GM23338 (cell line): ENCODE measurements at regions not wholly inside any gene's neighbourhood (a gene's known extent, or its start where the extent isn't known, plus 50 kb on each side); places are given as distances from the start of the nearest gene placed in this dataset.

Source experiments
- ATAC-seq: fragments of 200-7000 bp; cut with Tn5 transposase; 3 replicates; pipeline ENCODE4 v1.9.1; 2020
- DNase-seq: peaks from one replicate; pipeline ENCODE4 v3.0.0-alpha.2; 2015; ENCODE audit warnings: low spot score
- H2AFZ ChIP-seq: fragments of 200-600 bp; sonication (generic); 2 replicates; pipeline ENCODE4 v1.8.0; 2016; ENCODE audit warnings: antibody characterized with exemption, mild to moderate bottlenecking, moderate library complexity
- H3F3A ChIP-seq: fragments of 200-600 bp; sonication (generic); replicated peaks from 2 replicates; pipeline ENCODE4 v1.8.0; 2017; ENCODE audit warnings: antibody characterized with exemption, mixed run types, low read depth
- H3K27ac ChIP-seq: fragments of 200-600 bp; sonication (generic); 2 replicates; pipeline ENCODE4 v1.6.1; 2016; ENCODE audit warnings: low read depth
- H3K27me3 ChIP-seq: fragments of 200-600 bp; sonication (generic); 2 replicates; pipeline ENCODE4 v1.8.0; 2016; ENCODE audit warnings: mild to moderate bottlenecking, mixed run types, moderate library complexity; ENCODE audit not compliant: insufficient read depth
- H3K36me3 ChIP-seq: fragments of 200-600 bp; sonication (generic); 2 replicates; pipeline ENCODE4 v1.8.0; 2016; ENCODE audit warnings: mild to moderate bottlenecking; ENCODE audit not compliant: insufficient read depth
- H3K4me1 ChIP-seq: fragments of 200-600 bp; sonication (generic); 2 replicates; pipeline ENCODE4 v1.8.0; 2016; ENCODE audit warnings: mild to moderate bottlenecking, moderate library complexity; ENCODE audit not compliant: insufficient read depth
- H3K4me2 ChIP-seq: fragments of 200-600 bp; sonication (generic); 2 replicates; pipeline ENCODE4 v1.7.1; 2017; ENCODE audit warnings: mixed run types
- H3K4me3 ChIP-seq: fragments of 200-600 bp; sonication (generic); 2 replicates; pipeline ENCODE4 v1.6.1; 2016; ENCODE audit warnings: mixed run types
- H3K79me2 ChIP-seq: fragments of 200-600 bp; sonication (generic); replicated peaks from 2 replicates; pipeline ENCODE4 v1.8.0; 2017; ENCODE audit warnings: mild to moderate bottlenecking; ENCODE audit not compliant: insufficient read depth
- H3K9me2 ChIP-seq: fragments of 200-600 bp; sonication (generic); 2 replicates; pipeline ENCODE4 v1.8.0; 2017; ENCODE audit not compliant: insufficient read depth
- H4K20me1 ChIP-seq: fragments of 200-600 bp; sonication (generic); replicated peaks from 2 replicates; pipeline ENCODE4 v1.8.0; 2017; ENCODE audit warnings: mild to moderate bottlenecking; ENCODE audit not compliant: insufficient read depth
- H3K27ac Mint-ChIP-seq: 2 replicates; pipeline ENCODE4 v1.8.0; 2020; ENCODE audit warnings: inconsistent platforms, mild to moderate bottlenecking, moderate library complexity, mixed read lengths
- H3K27me3 Mint-ChIP-seq: 3 replicates; pipeline ENCODE4 v1.8.0; 2022; ENCODE audit warnings: low read depth, mild to moderate bottlenecking, moderate library complexity, mixed read lengths, inconsistent platforms; ENCODE audit not compliant: insufficient read depth, poor library complexity
- H3K36me3 Mint-ChIP-seq: 3 replicates; pipeline ENCODE4 v1.8.0; 2021; ENCODE audit warnings: low read depth, mild to moderate bottlenecking, inconsistent platforms, moderate library complexity, mixed read lengths
- H3K4me1 Mint-ChIP-seq: 3 replicates; pipeline ENCODE4 v1.8.0; 2020; ENCODE audit warnings: mild to moderate bottlenecking, inconsistent platforms, mixed read lengths
- H3K4me3 Mint-ChIP-seq: 3 replicates; pipeline ENCODE4 v1.8.0; 2021; ENCODE audit warnings: moderate library complexity, mild to moderate bottlenecking, inconsistent platforms, mixed read lengths
- H3K9me3 Mint-ChIP-seq: 3 replicates; pipeline ENCODE4 v1.8.0; 2020; ENCODE audit warnings: moderate library complexity, mild to moderate bottlenecking, inconsistent platforms, mixed read lengths
- CREB1 ChIP-seq: fragments of 250-450 bp; sonication (Bioruptor Pico); IDR thresholded peaks from 2 replicates; pipeline ENCODE4 v1.5.0; 2020; ENCODE audit warnings: low read depth, mild to moderate bottlenecking, moderate library complexity
- EZH2 ChIP-seq: fragments of 200-600 bp; sonication (generic); IDR thresholded peaks from one replicate; pipeline ENCODE4 v1.8.0; 2017; ENCODE audit warnings: antibody characterized with exemption, mild to moderate bottlenecking, low read depth; ENCODE audit not compliant: unreplicated experiment
- EZH2phosphoT487 ChIP-seq: fragments of 200-600 bp; sonication (generic); IDR thresholded peaks from one replicate; pipeline ENCODE4 v1.8.1; 2018; ENCODE audit warnings: antibody characterized with exemption; ENCODE audit not compliant: unreplicated experiment
- NANOG ChIP-seq: IDR thresholded peaks from 2 replicates; pipeline ENCODE4 v1.6.1; 2016; ENCODE audit warnings: antibody characterized with exemption, borderline replicate concordance
- POLR2AphosphoS5 ChIP-seq: IDR thresholded peaks from 2 replicates; pipeline ENCODE4 v1.6.1; 2016; ENCODE audit warnings: antibody characterized with exemption, low read depth
- STAT1 ChIP-seq: IDR thresholded peaks from one replicate; pipeline ENCODE4 v1.6.1; 2016; ENCODE audit warnings: antibody characterized with exemption; ENCODE audit not compliant: unreplicated experiment
- ZNF331 ChIP-seq: fragments of 250-450 bp; sonication (Bioruptor Pico); IDR thresholded peaks from 2 replicates; pipeline ENCODE4 v1.5.0; 2020; ENCODE audit warnings: low read depth, mild to moderate bottlenecking, moderate library complexity
- TF ChIP-seq, protein P1 (sequence below), 2 experiments: fragments of 200-600 bp in 1 of 2; sonication (generic) in 1 of 2; conservative IDR thresholded peaks; 2 replicates each; pipeline versions ENCODE4 v1.5.1 to v1.6.1; 2016 to 2017; ENCODE audit warnings: antibody characterized with exemption in 2 of 2, low read depth in 2 of 2, mild to moderate bottlenecking in 2 of 2, moderate library complexity in 1 of 2
- TF ChIP-seq, protein P2 (sequence below): fragments of 250-450 bp; sonication (Bioruptor Pico); IDR thresholded peaks from 2 replicates; pipeline ENCODE4 v1.5.0; 2020; ENCODE audit warnings: mild to moderate bottlenecking, moderate library complexity
- TF ChIP-seq, protein P3 (sequence below): IDR thresholded peaks from 2 replicates; pipeline ENCODE4 v1.6.1; 2016; ENCODE audit warnings: antibody characterized with exemption

DNA sequence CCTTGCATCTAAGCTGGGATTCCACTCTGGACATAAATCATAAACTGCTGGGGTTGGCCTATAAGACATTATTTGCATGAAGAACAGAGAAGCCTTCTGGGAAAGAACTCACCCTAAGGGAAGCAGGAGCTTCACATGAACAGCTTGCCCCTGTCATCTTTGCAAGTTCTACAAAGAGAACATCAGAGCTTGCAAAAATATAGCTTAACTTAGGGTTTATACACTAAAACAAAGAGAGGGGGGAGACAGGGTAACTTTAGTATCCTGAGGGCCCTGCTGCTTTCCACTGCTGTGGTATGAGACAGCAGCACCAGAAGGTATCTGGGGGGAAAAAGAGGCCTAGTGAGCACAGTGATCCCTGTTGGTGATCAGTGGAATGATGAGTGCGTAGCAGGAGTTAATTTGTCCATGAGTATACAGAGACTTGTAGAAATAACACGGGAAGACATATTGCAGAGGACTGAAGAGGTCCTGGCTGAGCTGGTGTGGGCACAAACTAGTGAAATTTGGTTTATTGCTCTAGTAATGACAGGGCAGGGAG lies 116.1 kb upstream of the TSC22D1 start:
- H3K27me3 Mint-ChIP-seq = no peaks in the 10 kb centered on the region
- Histone ChIP-seq H3F3A (no peaks in the 10 kb centered on the region), H3K79me2 (no peaks in the 10 kb centered on the region), H3K9me2 (peaks cover 5% of the 10 kb centered on the region), H2AFZ (no peak overlapping the region), H3K4me1 (no peaks in the 10 kb centered on the region), H3K36me3 (no peaks in the 10 kb centered on the region), H3K4me2 (no peak overlapping the region), H3K27ac (no peak overlapping the region), H3K4me3 (no peak overlapping the region), H3K27me3 (no peaks in the 10 kb centered on the region), H4K20me1 (no peaks in the 10 kb centered on the region)
- no peaks in the 10 kb centered on the region for H3K4me1 Mint-ChIP-seq
- DNase-seq = peak; percentile 27
- peak; percentile 73 for ATAC-seq
- H3K9me3 Mint-ChIP-seq = no peaks in the 10 kb centered on the region
- no peaks in the 10 kb centered on the region for H3K36me3 Mint-ChIP-seq
- no peak overlapping the region for H3K27ac Mint-ChIP-seq
- TF ChIP-seq, protein P1, sequence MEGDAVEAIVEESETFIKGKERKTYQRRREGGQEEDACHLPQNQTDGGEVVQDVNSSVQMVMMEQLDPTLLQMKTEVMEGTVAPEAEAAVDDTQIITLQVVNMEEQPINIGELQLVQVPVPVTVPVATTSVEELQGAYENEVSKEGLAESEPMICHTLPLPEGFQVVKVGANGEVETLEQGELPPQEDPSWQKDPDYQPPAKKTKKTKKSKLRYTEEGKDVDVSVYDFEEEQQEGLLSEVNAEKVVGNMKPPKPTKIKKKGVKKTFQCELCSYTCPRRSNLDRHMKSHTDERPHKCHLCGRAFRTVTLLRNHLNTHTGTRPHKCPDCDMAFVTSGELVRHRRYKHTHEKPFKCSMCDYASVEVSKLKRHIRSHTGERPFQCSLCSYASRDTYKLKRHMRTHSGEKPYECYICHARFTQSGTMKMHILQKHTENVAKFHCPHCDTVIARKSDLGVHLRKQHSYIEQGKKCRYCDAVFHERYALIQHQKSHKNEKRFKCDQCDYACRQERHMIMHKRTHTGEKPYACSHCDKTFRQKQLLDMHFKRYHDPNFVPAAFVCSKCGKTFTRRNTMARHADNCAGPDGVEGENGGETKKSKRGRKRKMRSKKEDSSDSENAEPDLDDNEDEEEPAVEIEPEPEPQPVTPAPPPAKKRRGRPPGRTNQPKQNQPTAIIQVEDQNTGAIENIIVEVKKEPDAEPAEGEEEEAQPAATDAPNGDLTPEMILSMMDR (conservative IDR thresholded peaks at IDR 0.05; ENCODE audit: low read depth in 2 of 2) = peak in 1 of 2 experiments; percentile 18; a peak in 1 of 4 replicates
- no peak for TF ChIP-seq STAT1
- no peak overlapping the region for H3K4me3 Mint-ChIP-seq

DNA sequence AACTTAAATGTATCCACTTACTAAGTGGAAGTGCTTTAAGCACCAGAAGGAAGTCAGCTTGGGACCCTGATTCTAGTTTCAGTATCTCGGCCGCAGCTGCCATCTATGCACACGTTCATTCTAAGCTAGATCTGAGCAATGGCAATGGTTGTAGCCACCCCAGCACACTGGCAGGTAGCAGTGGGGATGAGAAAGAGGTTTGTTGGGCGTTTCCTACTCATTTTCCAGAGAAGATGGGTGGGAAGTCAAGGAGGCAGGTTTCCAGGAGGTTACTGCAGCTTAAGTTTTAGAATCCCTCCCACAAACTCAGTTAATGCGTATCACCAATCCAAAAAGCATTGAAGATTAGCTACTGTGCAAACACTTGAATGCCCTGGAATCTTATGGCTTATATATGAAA lies 114.2 kb upstream of the TSC22D1 start:
- Mint-ChIP-seq H3K27ac (no peak overlapping the region), H3K36me3 (peaks cover 2% of the 10 kb centered on the region; the same call in 1 of the 3 replicates), H3K27me3 (no peaks in the 10 kb centered on the region), H3K4me1 (no peaks in the 10 kb centered on the region), H3K9me3 (peaks cover 6% of the 10 kb centered on the region; the same call in 2 of the 3 replicates), H3K4me3 (no peak overlapping the region)
- Histone ChIP-seq H3F3A (no peaks in the 10 kb centered on the region), H4K20me1 (no peaks in the 10 kb centered on the region), H3K36me3 (no peaks in the 10 kb centered on the region), H3K27ac (no peak overlapping the region), H3K9me2 (peaks cover 5% of the 10 kb centered on the region), H3K27me3 (no peaks in the 10 kb centered on the region), H3K79me2 (no peaks in the 10 kb centered on the region), H3K4me3 (no peak overlapping the region), H3K4me1 (no peaks in the 10 kb centered on the region), H2AFZ (peak overlapping the region; percentile 16; the same call in 1 of the 2 replicates), H3K4me2 (no peak overlapping the region)
- DNase-seq (no peak), ATAC-seq (no peak)
- TF ChIP-seq, protein P2, sequence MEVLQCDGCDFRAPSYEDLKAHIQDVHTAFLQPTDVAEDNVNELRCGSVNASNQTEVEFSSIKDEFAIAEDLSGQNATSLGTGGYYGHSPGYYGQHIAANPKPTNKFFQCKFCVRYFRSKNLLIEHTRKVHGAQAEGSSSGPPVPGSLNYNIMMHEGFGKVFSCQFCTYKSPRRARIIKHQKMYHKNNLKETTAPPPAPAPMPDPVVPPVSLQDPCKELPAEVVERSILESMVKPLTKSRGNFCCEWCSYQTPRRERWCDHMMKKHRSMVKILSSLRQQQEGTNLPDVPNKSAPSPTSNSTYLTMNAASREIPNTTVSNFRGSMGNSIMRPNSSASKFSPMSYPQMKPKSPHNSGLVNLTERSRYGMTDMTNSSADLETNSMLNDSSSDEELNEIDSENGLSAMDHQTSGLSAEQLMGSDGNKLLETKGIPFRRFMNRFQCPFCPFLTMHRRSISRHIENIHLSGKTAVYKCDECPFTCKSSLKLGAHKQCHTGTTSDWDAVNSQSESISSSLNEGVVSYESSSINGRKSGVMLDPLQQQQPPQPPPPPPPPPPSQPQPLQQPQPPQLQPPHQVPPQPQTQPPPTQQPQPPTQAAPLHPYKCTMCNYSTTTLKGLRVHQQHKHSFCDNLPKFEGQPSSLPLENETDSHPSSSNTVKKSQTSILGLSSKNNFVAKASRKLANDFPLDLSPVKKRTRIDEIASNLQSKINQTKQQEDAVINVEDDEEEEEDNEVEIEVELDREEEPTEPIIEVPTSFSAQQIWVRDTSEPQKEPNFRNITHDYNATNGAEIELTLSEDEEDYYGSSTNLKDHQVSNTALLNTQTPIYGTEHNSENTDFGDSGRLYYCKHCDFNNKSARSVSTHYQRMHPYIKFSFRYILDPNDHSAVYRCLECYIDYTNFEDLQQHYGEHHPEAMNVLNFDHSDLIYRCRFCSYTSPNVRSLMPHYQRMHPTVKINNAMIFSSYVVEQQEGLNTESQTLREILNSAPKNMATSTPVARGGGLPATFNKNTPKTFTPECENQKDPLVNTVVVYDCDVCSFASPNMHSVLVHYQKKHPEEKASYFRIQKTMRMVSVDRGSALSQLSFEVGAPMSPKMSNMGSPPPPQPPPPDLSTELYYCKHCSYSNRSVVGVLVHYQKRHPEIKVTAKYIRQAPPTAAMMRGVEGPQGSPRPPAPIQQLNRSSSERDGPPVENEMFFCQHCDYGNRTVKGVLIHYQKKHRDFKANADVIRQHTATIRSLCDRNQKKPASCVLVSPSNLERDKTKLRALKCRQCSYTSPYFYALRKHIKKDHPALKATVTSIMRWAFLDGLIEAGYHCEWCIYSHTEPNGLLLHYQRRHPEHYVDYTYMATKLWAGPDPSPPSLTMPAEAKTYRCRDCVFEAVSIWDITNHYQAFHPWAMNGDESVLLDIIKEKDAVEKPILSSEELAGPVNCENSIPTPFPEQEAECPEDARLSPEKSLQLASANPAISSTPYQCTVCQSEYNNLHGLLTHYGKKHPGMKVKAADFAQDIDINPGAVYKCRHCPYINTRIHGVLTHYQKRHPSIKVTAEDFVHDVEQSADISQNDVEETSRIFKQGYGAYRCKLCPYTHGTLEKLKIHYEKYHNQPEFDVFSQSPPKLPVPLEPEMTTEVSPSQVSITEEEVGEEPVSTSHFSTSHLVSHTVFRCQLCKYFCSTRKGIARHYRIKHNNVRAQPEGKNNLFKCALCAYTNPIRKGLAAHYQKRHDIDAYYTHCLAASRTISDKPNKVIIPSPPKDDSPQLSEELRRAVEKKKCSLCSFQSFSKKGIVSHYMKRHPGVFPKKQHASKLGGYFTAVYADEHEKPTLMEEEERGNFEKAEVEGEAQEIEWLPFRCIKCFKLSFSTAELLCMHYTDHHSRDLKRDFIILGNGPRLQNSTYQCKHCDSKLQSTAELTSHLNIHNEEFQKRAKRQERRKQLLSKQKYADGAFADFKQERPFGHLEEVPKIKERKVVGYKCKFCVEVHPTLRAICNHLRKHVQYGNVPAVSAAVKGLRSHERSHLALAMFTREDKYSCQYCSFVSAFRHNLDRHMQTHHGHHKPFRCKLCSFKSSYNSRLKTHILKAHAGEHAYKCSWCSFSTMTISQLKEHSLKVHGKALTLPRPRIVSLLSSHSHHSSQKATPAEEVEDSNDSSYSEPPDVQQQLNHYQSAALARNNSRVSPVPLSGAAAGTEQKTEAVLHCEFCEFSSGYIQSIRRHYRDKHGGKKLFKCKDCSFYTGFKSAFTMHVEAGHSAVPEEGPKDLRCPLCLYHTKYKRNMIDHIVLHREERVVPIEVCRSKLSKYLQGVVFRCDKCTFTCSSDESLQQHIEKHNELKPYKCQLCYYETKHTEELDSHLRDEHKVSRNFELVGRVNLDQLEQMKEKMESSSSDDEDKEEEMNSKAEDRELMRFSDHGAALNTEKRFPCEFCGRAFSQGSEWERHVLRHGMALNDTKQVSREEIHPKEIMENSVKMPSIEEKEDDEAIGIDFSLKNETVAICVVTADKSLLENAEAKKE (CRISPR knock-in tag) = no peak
- TF ChIP-seq NANOG (no peak), EZH2 (no peak), CREB1 (no peak), POLR2AphosphoS5 (no peak), ZNF331 (no peak), EZH2phosphoT487 (no peak)
- TF ChIP-seq, protein P3, sequence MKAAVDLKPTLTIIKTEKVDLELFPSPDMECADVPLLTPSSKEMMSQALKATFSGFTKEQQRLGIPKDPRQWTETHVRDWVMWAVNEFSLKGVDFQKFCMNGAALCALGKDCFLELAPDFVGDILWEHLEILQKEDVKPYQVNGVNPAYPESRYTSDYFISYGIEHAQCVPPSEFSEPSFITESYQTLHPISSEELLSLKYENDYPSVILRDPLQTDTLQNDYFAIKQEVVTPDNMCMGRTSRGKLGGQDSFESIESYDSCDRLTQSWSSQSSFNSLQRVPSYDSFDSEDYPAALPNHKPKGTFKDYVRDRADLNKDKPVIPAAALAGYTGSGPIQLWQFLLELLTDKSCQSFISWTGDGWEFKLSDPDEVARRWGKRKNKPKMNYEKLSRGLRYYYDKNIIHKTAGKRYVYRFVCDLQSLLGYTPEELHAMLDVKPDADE = no peak
- TF ChIP-seq, protein P1 (conservative IDR thresholded peaks at IDR 0.05; ENCODE audit: low read depth in 2 of 2) = no peak
